Fibroblast of skin of left quadriceps (primary cell): ENCODE measurements at regions not wholly inside any gene's neighbourhood (a gene's known extent, or its start where the extent isn't known, plus 50 kb on each side); places are given as distances from the start of the nearest gene placed in this dataset.
"Not testable (repeated sequence)": the region's sequence is repeated elsewhere in the genome, so short reads cannot be mapped to it uniquely, and the experiment has no call there.

Experiments
- DNase-seq, 2 experiments: peaks; one replicate each; pipeline ENCODE4 v3.0.0-alpha.2; 2013; ENCODE audit warnings: low read depth in 2 of 2

- DNase-seq, result no peak
Observed at GRCh38 chr3:81364411-81364810, 397.0 kb downstream of the GBE1 start.

GRCh38 chr3:81363816-81364215 is 397.6 kb downstream of the GBE1 start:
- no peak for DNase-seq

GRCh38 chr3:81354119-81354518 is 407.3 kb downstream of the GBE1 start:
- DNase-seq, result no peak

GRCh38 chr3:81352867-81353266 is 408.6 kb downstream of the GBE1 start:
- DNase-seq, result peak; percentile 1 to 3

GRCh38 chr3:81349816-81350340 is 411.6 kb downstream of the GBE1 start:
- DNase-seq, result no peak

GRCh38 chr3:81339040-81339845 is 422.2 kb downstream of the GBE1 start:
- peak; percentile 1 to 5 for DNase-seq

- no peak for DNase-seq
Observed at GRCh38 chr3:81336470-81336869, 425.0 kb downstream of the GBE1 start.

GRCh38 chr3:81329835-81330234 is 431.6 kb downstream of the GBE1 start:
- not testable (repeated sequence) for DNase-seq

- no peak for DNase-seq
Observed at GRCh38 chr3:81326245-81326644, 435.2 kb downstream of the GBE1 start.

GRCh38 chr3:81320862-81321261 is 440.6 kb downstream of the GBE1 start:
- no peak for DNase-seq

- no peak for DNase-seq
Observed at GRCh38 chr3:81315030-81315429, 446.4 kb downstream of the GBE1 start.

- DNase-seq, result no peak
Observed at GRCh38 chr3:81311321-81311720, 450.1 kb downstream of the GBE1 start.

- peak; percentile 30 for DNase-seq
Observed at GRCh38 chr3:81308306-81308705, 453.1 kb downstream of the GBE1 start.

GRCh38 chr3:81307221-81307620 is 454.2 kb downstream of the GBE1 start:
- DNase-seq, result no peak

GRCh38 chr3:81303321-81303720 is 458.1 kb downstream of the GBE1 start:
- DNase-seq, result no peak

GRCh38 chr3:81302045-81302444 is 459.4 kb downstream of the GBE1 start:
- DNase-seq, result peak; percentile 27 to 37

GRCh38 chr3:81301230-81301629 is 460.2 kb downstream of the GBE1 start:
- no peak for DNase-seq

GRCh38 chr3:81300324-81300927 is 461.0 kb downstream of the GBE1 start:
- no peak for DNase-seq

- DNase-seq, result no peak
Observed at GRCh38 chr3:81299481-81299880, 462.0 kb downstream of the GBE1 start.

GRCh38 chr3:81295906-81296577 is 465.4 kb downstream of the GBE1 start:
- no peak for DNase-seq

- DNase-seq, result no peak
Observed at GRCh38 chr3:81293156-81293555, 468.3 kb downstream of the GBE1 start.

GRCh38 chr3:81291586-81291985 is 469.9 kb downstream of the GBE1 start:
- DNase-seq, result no peak

GRCh38 chr3:81289676-81290075 is 471.8 kb downstream of the GBE1 start:
- peak; percentile 36 to 47 for DNase-seq
